B cell (primary cell): ENCODE measurements at regions not wholly inside any gene's neighbourhood (a gene's known extent, or its start where the extent isn't known, plus 50 kb on each side); places are given as distances from the start of the nearest gene placed in this dataset.

Experiments used
- ATAC-seq: fragments of 200-7000 bp; cut with Tn5 transposase; one replicate; pipeline ENCODE4 v1.10.0; 2021; ENCODE audit warnings: low read depth, mild to moderate bottlenecking, moderate number of reproducible peaks, moderate library complexity
- CTCF ChIA-PET: fragments of 350-600 bp; sonication (Branson Sonifier 250); formaldehyde crosslinking; loops from one replicate; lab custom pipeline; 2021; ENCODE audit warnings: antibody characterized with exemption, inconsistent platforms; lab: Charles Lee
- POLR2A ChIA-PET: fragments of 350-600 bp; sonication (Branson Sonifier 250); formaldehyde crosslinking; loops from one replicate; lab custom pipeline; 2021; ENCODE audit warnings: antibody characterized with exemption; lab: Charles Lee
- DNase-seq: peaks from one replicate; pipeline ENCODE4 v3.0.0; 2013
- H2AFZ ChIP-seq: 2 replicates; pipeline ENCODE4 v1.6.1; 2012; ENCODE audit warnings: mild to moderate bottlenecking, low read depth, low read length; ENCODE audit not compliant: insufficient read depth, poor library complexity, severe bottlenecking
- H3K27ac ChIP-seq, 2 donors: 1 replicate in 1 of 2; 2 replicates in 1 of 2; pipeline ENCODE4 v1.5.1; 2012 to 2013; ENCODE audit warnings: low read length in 2 of 2, mild to moderate bottlenecking in 2 of 2, moderate library complexity in 1 of 2
- H3K27me3 ChIP-seq, 4 experiments: fragments of 200-600 bp in 1 of 4; sonication (generic) in 1 of 4; replicated peaks in 1 of 4; 1 replicate in 2 of 4; 2 replicates in 2 of 4; pipeline versions ENCODE4 v1.6.1 to v1.7.0; 2013 to 2016; ENCODE audit warnings: low read length in 3 of 4, mild to moderate bottlenecking in 2 of 4, mixed read lengths in 1 of 4, moderate library complexity in 1 of 4; ENCODE audit not compliant: insufficient read depth in 4 of 4, control insufficient read depth in 3 of 4; ENCODE audit errors: control extremely low read depth in 1 of 4
- H3K36me3 ChIP-seq, 2 experiments: replicated peaks in 1 of 2; 1 replicate in 1 of 2; 2 replicates in 1 of 2; pipeline versions ENCODE4 v1.6.1 to v1.7.1; 2013; ENCODE audit warnings: low read length in 1 of 2; ENCODE audit not compliant: insufficient read depth in 2 of 2, control insufficient read depth in 1 of 2; ENCODE audit errors: control extremely low read depth in 1 of 2, extremely low read depth in 1 of 2
- H3K4me1 ChIP-seq, 2 donors: fragments of 200-600 bp in 1 of 2; sonication (generic) in 1 of 2; 1 replicate in 1 of 2; 2 replicates in 1 of 2; pipeline versions ENCODE4 v1.5.1 to v1.6.1; 2013 to 2017; ENCODE audit warnings: low read length in 2 of 2; ENCODE audit not compliant: control insufficient read depth in 2 of 2, insufficient read depth in 2 of 2
- H3K4me2 ChIP-seq: replicated peaks from 2 replicates; pipeline ENCODE3; 2012; ENCODE audit warnings: mild to moderate bottlenecking, low read depth, low read length; ENCODE audit not compliant: poor library complexity, severe bottlenecking
- H3K4me3 ChIP-seq, 5 experiments: fragments of 200-600 bp in 1 of 5; sonication (generic) in 1 of 5; 1 replicate in 3 of 5; 2 replicates in 2 of 5; pipeline versions ENCODE4 v1.5.1 to v1.7.0; 2011 to 2016; ENCODE audit warnings: low read length in 4 of 5, mild to moderate bottlenecking in 4 of 5, low read depth in 2 of 5, control low read depth in 1 of 5, moderate library complexity in 1 of 5; ENCODE audit not compliant: insufficient read depth in 1 of 5; ENCODE audit errors: control extremely low read depth in 1 of 5, extremely low read depth in 1 of 5
- H3K79me2 ChIP-seq: fragments of 200-600 bp; sonication (generic); one replicate; pipeline ENCODE4 v1.6.0; 2016; ENCODE audit warnings: low read length; ENCODE audit not compliant: control insufficient read depth, insufficient read depth
- H3K9ac ChIP-seq: fragments of 200-600 bp; sonication (generic); 2 replicates; pipeline ENCODE4 v1.6.1; 2017; ENCODE audit warnings: mild to moderate bottlenecking, low read length, moderate library complexity
- H3K9me3 ChIP-seq, 3 donors: one replicate each; pipeline versions ENCODE4 v1.6.1 to v1.7.1; 2013; ENCODE audit warnings: low read length in 2 of 3; ENCODE audit not compliant: control insufficient read depth in 2 of 3, insufficient read depth in 1 of 3; ENCODE audit errors: control extremely low read depth in 1 of 3
- H4K20me1 ChIP-seq: 2 replicates; pipeline ENCODE4 v1.6.0; 2012; ENCODE audit warnings: mild to moderate bottlenecking, low read length; ENCODE audit not compliant: insufficient read depth, control insufficient read depth, poor library complexity, severe bottlenecking
- H3K27ac Mint-ChIP-seq: one replicate; pipeline ENCODE4 v1.8.0; 2021; ENCODE audit warnings: mixed read lengths
- H3K27me3 Mint-ChIP-seq: one replicate; pipeline ENCODE4 v1.8.0; 2021; ENCODE audit warnings: mixed read lengths
- H3K4me1 Mint-ChIP-seq: one replicate; pipeline ENCODE4 v1.8.0; 2021; ENCODE audit warnings: mixed read lengths
- H3K4me3 Mint-ChIP-seq: one replicate; pipeline ENCODE4 v1.8.0; 2021; ENCODE audit warnings: mixed read lengths
- H3K9me3 Mint-ChIP-seq: one replicate; pipeline ENCODE4 v1.8.0; 2022; ENCODE audit warnings: mixed read lengths; ENCODE audit not compliant: insufficient read depth
- EZH2 ChIP-seq: IDR thresholded peaks from 2 replicates; pipeline ENCODE4 v1.6.1; 2012; ENCODE audit warnings: borderline replicate concordance, low read depth, mild to moderate bottlenecking, moderate library complexity, low read length; ENCODE audit not compliant: insufficient read depth, poor library complexity, severe bottlenecking
- WGBS: methylation state at CpG from one replicate; pipeline ENCODE4 v1.1.5; 2013; ENCODE audit warnings: missing lambda C conversion rate; ENCODE audit not compliant: insufficient coverage; 5-methylcytosine and 5-hydroxymethylcytosine counted together
- intact Hi-C: fragments of 100-400 bp; cut with micrococcal nuclease; formaldehyde crosslinking; loops from one replicate; pipeline ENCODE4 v1.10.0; 2022
- TF ChIP-seq, protein P1 (sequence below): fragments of 200-600 bp; IDR thresholded peaks from one replicate; pipeline ENCODE4 v1.8.0; 2022; ENCODE audit warnings: antibody characterized with exemption, mild to moderate bottlenecking

- H3K9ac ChIP-seq: no peak overlapping the region
- ATAC-seq (no peak), DNase-seq (no peak)
- TF ChIP-seq EZH2: no peak
- no peaks in the 10 kb centered on the region for H3K27me3 ChIP-seq
- peak overlapping the region; percentile 26 for H3K27ac Mint-ChIP-seq
- intact Hi-C loops: no loop called here
- ChIA-PET CTCF (interaction anchor here (0.8 kb wide), 1 partner anchor 33 kb away, joined by 3 read pairs; no protein-coding TSS in a partner anchor), POLR2A (interaction anchor here (0.7 to 11.7 kb wide), 2 partner anchors 11 to 42 kb away, joined by 3 to 84 read pairs; no protein-coding TSS in a partner anchor)
- no peak overlapping the region for H3K4me3 ChIP-seq
- peaks cover 53 to 63% of the 10 kb centered on the region in 2 donors for H3K4me1 ChIP-seq
- no peak overlapping the region for H3K27ac ChIP-seq
- 95% methylated on average over 6 of the region's 8 CpGs for WGBS
- no peaks in the 10 kb centered on the region for H3K36me3 ChIP-seq
- no peak overlapping the region for H3K4me2 ChIP-seq
- no peaks in the 10 kb centered on the region for H3K27me3 Mint-ChIP-seq
- H2AFZ ChIP-seq: no peak overlapping the region
- H3K9me3 Mint-ChIP-seq: no peaks in the 10 kb centered on the region
- peaks cover 24% of the 10 kb centered on the region for H3K79me2 ChIP-seq
- H4K20me1 ChIP-seq: no peaks in the 10 kb centered on the region
- no peak overlapping the region for H3K4me3 Mint-ChIP-seq
- H3K4me1 Mint-ChIP-seq: peaks cover 67% of the 10 kb centered on the region
- no peaks in the 10 kb centered on the region for H3K9me3 ChIP-seq
Measured at GRCh38 chr15:92843326-92843725, 56.8 kb upstream of the CHD2 start.

DNA sequence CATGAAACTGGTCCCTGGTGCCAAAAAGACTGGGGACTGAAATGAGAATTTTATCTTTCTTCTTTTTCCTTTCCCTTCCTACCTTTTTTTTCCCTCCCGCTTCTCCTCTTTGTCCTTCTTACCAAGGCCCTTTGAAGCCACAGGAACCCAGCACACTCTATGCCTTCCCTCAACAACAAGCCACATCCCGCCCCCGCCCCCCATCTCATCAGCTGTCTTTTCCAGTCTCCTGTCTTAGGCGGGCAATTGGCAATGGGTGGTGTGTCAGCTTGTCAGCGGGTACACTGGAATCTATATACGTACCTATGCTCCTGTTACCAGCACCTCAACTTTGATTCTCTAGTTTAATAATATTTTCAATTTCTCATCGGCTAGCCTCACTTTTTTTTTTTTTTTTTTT lies 56.3 kb upstream of the CHD2 start:
- Histone ChIP-seq H3K36me3 (no peaks in the 10 kb centered on the region), H3K27me3 (no peaks in the 10 kb centered on the region), H2AFZ (no peak overlapping the region), H4K20me1 (no peaks in the 10 kb centered on the region), H3K79me2 (peaks cover 29% of the 10 kb centered on the region), H3K4me3 (no peak overlapping the region), H3K4me1 (peaks cover 58 to 68% of the 10 kb centered on the region in 2 donors), H3K9ac (no peak overlapping the region), H3K9me3 (no peaks in the 10 kb centered on the region), H3K4me2 (no peak overlapping the region), H3K27ac (no peak overlapping the region)
- H3K4me3 Mint-ChIP-seq: no peak overlapping the region
- ATAC-seq (no peak), DNase-seq (no peak)
- ChIA-PET POLR2A (interaction anchor here (0.7 to 11.7 kb wide), 4 partner anchors 9 to 49 kb away, joined by 3 to 84 read pairs (median 8); no protein-coding TSS in a partner anchor), CTCF (interaction anchor here (0.7 kb wide), 1 partner anchor 35 kb away, joined by 3 read pairs; no protein-coding TSS in a partner anchor)
- H3K4me1 Mint-ChIP-seq: peaks cover 68% of the 10 kb centered on the region
- no peaks in the 10 kb centered on the region for H3K9me3 Mint-ChIP-seq
- WGBS: 86% methylated on average over 1 of the region's 7 CpGs
- TF ChIP-seq EZH2: no peak
- TF ChIP-seq, protein P1, sequence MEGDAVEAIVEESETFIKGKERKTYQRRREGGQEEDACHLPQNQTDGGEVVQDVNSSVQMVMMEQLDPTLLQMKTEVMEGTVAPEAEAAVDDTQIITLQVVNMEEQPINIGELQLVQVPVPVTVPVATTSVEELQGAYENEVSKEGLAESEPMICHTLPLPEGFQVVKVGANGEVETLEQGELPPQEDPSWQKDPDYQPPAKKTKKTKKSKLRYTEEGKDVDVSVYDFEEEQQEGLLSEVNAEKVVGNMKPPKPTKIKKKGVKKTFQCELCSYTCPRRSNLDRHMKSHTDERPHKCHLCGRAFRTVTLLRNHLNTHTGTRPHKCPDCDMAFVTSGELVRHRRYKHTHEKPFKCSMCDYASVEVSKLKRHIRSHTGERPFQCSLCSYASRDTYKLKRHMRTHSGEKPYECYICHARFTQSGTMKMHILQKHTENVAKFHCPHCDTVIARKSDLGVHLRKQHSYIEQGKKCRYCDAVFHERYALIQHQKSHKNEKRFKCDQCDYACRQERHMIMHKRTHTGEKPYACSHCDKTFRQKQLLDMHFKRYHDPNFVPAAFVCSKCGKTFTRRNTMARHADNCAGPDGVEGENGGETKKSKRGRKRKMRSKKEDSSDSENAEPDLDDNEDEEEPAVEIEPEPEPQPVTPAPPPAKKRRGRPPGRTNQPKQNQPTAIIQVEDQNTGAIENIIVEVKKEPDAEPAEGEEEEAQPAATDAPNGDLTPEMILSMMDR: no peak
- H3K27ac Mint-ChIP-seq: peak overlapping the region; percentile 56
- H3K27me3 Mint-ChIP-seq: no peaks in the 10 kb centered on the region
- intact Hi-C loops: no loop called here
